HG03066 (cell line): ENCODE measurements at regions not wholly inside any gene's neighbourhood (a gene's known extent, or its start where the extent isn't known, plus 50 kb on each side); places are given as distances from the start of the nearest gene placed in this dataset.
"Not testable (repeated sequence)": the region's sequence is repeated elsewhere in the genome, so short reads cannot be mapped to it uniquely, and the experiment has no call there.

ENCODE experiments used
- ATAC-seq: cut with Tn5 transposase; IDR thresholded peaks from one replicate; pipeline ENCODE4 v1.9.1; 2021; ENCODE audit warnings: low read depth; ENCODE audit not compliant: unreplicated experiment

DNA sequence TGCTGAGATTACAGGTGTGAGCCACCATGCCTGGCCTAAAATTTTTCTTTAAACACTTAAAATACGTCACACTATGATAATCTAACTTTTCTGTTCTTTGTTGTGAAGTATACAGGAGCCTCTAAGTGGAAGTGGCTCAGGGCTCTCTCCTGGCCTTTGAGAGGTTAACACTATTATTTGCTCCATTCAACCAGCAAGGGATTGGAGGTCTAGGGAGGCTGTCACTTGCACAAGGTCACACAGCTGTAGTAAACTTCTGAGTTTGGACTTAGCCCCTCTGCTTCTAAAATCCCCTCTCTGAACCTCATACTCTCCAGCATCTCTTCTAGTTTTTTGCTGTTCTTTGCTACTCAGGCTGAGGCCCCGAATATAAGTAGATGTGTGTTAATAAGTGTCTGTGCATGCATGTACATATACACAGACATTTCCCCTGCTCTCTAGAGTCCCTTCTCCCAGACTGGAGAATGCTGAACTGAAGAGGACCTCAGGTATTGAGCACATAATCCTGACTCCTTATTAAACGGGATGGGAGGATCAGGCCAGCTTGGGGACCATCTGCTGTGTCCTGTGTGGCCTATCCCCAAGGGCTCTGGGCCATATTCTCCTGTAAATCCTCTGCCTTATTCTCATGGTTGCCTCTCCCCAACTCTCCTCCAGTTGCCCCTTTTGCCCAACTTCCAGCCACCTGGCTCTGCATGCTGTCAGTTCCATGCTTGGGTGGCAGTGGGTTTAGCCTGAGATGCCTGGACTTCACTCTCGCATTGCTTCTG lies 87.0 kb upstream of the SPRY4 start:
- no peak for ATAC-seq

DNA sequence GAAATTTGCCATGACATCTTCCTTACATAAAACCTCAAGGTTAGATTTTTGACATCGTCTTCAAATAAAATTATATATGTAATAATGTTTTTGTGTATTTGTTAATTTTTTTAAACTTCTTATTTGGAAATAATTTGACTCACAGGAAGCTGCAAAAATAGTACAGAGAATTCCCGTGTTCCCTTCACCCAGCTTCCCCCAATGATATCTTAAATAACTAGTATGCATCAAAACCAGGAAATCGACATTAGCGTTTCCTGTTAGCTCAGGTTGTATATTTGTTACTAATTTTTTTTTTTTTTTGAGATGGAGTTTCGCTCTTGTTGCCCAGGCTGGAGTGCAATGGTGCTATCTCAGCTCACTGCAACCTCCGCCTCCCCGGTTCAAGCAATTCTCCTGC lies 86.3 kb upstream of the SPRY4 start:
- ATAC-seq = no peak

DNA sequence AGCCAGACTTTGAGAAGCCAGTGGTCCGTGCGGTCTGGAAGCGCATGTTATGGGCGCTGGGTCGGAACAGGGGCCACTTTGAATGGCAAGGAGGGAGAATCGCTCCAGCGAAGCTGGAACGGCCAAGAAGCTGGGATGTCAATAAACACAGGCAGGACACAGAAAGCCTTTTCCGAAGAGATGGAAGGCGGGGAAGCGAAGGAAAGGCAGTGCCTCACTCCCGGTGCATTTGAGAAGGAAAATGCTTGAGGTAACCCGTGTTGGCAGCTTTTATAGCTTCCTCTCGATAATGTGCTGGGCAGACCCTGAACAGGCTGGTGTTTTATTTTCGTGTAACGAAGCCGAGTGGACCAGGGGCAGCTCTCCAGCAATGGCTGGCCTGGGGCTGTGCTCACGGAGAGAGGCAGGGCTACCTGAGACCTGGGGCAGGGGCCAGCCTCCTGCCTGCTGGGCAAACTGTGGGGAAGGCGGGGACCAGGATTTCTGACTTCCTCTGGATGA lies 84.2 kb upstream of the SPRY4 start:
- no peak for ATAC-seq

DNA sequence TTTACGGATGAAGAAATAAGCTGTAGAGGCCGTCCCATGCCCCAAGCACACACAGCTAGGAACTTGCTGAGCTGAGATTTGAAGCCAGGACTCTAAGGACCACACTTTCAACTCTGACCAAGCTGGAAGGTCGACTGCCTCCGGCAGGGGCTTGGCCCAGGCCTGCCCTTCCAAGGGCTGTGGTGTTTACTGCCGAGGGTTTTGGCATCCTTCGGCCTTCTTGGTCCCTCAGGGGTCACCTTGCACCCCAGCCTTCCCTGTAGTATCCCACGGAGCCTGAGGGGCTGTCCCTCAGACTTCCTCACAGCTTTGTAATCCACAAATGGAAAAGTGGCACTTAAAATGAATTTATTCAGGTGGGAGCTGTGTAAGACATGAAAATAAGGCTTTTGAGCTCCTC lies 83.7 kb upstream of the SPRY4 start:
- ATAC-seq = no peak

DNA sequence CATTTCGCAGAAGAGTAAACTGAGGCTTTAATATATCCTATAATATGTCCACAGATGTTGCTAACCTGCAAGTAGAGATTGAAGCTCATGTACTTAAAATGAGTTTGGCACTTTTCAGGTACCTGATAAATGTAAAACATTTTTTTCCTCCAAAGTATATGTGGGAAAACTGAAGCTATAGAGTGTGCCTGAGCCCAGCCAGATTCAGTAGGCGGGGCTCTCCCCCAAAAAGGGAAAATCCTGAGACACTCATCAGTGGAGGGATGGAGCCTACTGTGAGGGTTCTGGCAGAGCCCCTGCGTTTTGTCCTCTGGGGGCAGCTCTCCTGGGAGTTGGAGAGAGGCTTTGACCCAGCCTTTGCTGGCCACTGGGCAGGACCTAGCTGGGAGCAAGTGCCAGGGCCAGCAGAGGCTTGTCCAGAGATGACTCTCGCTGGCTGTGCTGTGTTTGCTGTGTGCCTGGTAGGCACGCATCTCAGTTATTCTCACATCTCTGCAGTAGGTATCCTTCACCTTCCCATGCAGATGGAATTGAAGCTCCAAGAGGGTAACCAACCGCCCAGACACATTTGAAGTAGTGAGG lies 81.1 kb upstream of the SPRY4 start:
- ATAC-seq = no peak

DNA sequence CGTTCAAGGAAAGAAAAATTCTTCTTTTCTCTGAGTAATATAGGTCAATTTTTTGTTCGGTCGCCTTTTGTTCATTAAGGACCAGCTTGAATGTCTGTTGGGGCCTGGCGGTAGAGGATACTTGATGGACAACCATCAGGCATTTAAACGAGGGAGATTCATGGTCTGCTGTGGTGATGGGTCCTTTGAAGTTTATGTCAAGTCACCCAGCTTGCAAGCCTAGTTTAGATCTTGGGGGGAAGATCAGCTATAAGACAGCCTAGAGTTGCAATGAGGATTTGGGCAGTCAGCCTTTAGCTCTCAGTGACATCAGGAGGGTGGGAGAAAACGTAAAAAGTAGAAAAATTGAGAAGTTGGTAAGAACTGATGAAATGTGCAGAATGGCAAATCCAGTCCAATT lies 80.2 kb upstream of the SPRY4 start:
- ATAC-seq = no peak

DNA sequence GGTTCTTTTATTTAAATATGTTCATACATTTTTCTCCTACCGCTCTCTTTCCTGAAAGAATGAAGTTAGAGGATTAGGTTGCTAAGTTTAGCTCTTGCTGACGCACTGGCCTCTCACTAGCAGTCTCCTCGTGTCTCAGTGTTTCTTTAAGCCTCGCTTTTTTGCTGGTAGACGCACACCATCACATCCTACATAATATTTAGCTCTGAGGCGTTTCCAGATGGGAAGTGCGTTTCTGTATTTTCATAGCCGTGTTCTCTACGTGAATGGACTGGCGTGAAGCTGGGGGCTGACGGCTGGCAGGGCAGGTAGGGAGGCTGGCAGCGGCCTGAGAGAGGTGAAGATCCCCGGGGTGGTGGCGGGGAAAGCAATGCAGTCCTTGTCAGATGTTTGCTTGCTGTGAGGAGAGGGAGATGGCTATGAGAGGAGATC lies 79.2 kb upstream of the SPRY4 start:
- no peak for ATAC-seq

DNA sequence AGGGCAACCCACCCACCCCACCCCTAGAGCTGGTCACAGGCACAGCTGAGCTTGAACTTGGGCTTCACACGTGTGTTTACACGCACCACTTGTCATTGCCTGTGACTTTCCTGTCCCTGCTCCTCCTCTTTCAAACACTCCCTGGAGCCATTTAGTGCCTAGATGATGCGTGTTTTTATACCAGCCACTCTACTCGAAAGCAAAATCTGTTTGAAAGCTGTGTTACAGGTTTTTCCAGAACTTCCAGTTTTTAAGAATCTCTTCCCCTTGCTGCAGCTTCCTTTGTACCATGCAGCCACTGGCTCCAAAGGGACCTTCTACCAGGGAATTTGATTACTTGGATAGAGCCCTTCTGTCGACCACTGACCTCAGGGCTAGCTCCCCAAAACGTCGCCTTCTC lies 78.8 kb upstream of the SPRY4 start:
- ATAC-seq = no peak

DNA sequence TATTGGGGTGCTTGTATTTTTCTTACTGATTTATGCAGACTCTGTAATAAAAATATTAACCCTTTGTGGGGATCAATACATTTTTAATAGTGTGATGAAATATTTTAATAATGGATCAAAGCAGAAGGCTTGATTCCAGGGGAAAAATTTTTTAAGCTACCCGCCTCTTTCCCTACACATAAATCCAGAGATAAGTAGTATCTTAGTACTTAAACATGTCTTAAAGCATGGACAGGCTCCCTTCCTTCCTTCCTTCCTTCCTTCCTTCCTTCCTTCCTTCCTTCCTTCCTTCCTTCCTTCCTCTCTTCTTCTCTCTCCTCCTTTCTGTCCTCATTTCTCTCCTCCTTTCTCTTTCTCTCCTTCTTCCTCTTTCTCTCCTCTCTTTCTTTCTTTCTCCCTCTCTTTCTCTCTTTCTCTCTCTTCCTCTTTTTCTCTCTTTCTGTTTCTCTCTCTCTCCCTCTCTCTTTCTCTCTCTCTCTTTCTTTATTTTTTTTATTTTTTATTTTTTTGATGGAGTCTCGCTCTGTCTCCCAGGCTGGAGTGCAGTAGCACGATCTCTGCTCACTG lies 78.0 kb upstream of the SPRY4 start:
- ATAC-seq = no peak

DNA sequence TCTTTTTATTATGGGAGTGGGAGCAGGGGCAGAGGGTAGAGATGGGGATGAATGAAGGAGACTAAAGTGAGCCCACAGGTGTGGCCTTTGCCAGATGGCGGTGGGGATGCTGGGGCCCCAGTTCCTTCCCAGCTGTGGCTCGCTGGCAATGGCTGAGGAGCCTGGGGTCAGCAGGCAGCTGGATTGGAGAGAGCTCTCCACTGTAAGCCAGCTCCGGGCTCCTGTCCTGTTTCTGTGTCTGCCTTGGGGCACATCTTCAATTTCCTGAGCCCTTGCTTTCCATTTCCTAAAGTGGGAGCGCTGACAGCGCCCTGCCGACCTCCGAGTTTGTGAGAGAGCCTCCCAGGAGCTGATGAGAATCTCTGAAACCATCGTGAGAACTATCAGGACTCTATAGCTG lies 75.6 kb upstream of the SPRY4 start:
- ATAC-seq = no peak

DNA sequence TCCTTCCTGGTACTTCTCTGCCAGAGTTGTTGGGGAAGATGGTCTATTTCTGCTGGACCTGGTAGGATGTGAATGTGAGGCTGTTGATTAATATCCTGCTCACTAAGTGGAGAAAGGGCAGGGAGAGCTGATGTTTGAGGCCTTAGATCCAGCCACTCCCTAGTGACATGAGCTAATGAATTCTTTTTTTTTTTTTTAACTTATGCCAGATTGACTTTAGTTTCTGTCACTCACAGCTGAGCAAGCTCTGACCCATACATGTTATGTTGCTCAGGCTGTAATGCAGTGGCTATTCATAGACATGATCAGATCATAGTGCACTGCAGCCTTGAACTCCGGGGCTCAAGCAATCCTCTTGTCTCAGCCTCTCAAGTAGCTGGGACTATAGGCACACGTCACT lies 75.1 kb upstream of the SPRY4 start:
- ATAC-seq = no peak

DNA sequence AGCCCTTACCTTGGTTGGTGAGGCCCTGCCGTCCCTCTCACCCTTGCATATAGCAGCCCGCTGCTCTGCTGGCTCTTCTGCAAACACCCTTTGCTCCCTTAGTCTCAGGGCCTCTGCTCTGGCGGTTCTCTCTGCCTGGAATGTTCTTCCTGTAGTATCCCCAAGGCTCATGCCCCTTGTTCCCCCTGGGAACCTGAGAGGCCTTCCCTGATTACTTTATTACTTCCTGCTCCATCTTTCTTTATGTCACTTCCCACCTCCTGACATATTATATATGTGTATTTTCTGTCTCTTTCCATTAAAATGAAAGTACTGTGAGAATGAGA lies 73.9 kb upstream of the SPRY4 start:
- ATAC-seq = no peak

DNA sequence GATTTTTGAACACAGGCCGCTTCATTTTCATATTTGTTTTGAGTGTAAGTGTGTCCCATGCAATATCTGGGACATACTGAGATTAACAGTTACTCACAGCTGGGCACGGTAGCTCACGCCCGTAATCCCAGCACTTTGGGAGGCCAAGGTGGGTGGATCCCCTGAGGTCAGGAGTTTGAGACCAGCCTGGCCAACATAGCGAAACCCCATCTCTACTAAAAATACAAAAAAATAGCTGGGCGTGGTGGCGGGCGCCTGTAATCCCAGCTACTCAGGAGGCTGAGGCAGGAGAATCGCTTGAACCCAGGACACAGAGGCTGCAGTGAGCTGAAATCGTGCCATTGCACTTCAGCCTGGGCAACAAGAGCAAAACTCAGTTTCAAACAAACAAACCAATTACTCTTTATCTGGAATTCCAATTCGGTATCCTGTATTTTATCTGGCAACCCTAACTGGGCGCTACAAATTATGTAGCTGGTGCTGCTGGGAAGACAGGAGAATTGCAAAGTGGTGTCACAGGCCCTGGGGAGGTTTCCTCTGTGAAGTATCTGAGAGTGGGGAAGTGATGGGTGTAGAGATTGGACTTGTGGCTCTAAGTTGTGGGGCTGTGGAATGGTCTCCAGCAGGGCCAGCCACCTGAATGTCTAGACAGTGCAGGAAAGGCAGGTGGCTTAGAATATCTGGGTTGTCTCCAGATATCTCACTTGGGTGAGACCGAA lies 73.3 kb upstream of the SPRY4 start:
- ATAC-seq = not testable (repeated sequence)

DNA sequence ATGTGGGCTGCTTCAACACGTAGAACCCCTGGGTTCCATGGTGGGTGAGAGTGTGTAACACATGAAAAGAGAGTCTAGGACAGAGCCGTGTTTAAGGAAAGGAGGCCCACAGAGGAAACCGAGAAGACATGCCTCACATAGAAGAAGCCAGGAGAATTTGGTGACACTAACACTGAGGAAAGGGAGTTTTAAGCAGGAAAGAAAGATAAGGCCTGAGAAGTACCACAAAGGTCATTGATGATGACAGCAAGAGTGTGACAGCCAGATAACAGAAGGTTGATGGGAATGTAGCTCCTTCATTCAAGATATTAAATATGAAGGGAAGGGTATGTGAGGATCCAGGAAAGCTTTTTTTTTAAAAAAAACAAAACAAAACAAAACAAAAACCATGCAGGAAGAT lies 72.4 kb upstream of the SPRY4 start:
- ATAC-seq = no peak

DNA sequence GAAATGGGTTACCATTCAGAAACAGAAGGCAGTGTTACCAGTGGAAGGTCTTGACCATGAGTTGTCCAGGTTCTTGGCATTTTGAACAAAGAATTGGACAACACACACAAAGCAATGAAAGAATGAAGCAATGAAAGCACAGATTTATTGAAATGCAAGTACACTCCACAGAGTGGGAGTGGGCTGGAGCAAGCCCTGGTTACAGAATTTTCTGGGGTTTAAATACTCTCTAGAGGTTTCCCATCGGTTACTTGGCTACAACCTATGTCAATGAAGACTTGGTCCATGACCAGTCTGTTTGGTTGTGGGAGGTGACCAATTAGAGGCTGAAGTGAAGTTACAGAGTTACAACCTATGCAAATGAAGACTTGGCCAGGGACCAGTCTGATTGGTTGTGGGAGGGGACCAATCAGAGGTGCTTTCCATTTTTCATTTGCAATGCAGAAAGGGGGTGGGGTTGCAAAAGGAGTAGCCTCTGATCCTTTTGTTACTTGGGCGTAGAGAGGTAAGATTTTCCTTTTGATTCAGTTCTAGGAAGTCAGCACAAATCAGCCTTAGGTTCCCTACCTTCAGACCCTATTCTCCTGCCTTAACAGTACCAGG lies 71.7 kb upstream of the SPRY4 start:
- no peak for ATAC-seq

DNA sequence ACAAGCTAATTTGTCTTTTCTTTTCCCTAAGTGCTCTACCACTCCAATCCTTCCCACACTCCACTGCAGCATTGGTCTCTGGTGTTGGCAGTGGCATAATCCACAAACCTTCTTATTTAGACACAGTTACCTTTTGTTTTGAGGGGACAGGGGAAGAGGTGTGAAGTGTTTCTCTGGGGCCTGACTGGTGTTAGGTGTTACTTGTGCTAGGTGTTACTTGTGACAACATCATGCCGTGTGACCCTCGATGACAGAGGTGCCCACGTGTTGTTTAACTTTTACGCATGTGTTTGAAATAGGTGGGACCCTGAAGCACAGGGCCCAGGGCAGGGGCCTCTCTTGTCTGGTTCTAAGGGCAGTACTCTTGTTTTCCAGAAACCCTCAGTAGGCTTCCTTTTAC lies 70.5 kb upstream of the SPRY4 start:
- ATAC-seq = no peak

DNA sequence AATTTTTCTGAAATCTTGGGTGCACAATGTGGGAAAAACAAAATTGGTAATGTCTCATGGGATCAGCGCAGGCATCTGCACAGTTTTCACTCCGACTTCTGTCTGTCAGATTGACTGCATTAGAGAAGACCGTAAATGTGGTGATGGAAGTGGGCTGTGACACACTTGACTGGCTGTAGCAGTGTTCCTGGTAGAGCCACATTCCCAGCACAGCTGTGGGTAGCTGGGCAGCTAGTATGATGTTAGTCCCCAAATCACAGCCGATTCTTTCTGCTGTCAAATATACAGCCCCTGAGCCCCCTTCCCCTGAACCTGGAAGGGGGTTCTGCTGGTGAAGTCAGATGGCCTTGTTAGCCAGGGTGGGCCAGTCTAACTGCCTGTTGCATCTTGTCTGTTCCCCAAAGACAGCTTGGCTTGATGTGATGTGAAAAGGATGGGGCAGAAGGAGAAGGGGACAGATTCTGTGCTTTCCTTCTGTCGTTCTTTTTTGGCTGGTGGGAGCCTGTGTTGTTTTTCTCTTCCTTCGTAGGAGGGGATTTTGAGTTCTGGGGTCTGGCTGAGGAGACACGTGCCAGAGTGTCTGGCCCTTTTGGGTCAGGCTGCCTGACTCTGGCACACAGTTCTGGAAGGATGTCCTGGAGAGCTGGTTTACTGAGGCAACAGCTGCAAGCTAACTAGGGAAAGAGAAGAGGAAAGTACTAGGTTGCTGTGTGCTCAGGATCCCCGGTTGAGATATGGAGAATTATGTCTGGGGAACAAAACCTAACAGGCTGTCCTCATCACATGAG lies 66.4 kb upstream of the SPRY4 start:
- no peak for ATAC-seq

DNA sequence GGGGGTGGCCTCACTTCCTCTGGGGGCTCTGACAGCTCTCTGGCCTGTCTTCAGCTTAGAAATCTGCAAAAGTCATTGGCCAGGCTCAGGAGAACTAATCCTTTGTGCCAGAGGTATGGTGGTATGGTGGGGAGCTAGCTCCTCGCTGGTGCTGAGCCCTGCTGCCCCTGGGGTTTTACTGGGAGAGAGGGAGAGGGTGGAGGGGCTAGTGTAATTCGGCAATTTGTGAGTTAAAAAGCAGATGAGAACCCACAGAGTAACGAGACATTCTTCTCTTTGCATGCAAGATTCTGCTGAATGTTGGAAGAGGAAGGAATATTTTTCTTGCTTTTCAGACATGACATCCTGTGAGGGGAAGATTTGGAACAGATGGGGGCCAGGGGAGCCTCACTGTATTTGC lies 65.5 kb upstream of the SPRY4 start:
- no peak for ATAC-seq

DNA sequence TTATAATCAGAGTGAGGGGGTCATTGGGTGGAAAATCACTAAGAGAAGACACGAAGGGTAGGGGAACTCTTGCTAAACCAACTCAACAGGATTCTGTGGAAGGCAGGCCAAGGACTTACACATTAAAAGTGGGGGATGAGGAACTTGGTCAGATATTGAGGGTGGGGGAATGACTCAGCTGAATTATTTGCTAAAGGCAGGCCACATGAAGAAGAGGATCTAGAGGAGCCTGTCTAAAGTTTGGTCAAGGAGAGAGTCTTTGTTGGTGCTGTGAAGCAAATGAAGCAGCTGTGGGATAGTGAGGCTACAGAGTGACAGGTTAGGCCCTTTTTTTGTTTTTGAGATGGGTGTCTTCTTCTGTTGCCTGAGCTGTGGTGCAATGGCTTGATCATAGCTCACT lies 63.9 kb upstream of the SPRY4 start:
- no peak for ATAC-seq

DNA sequence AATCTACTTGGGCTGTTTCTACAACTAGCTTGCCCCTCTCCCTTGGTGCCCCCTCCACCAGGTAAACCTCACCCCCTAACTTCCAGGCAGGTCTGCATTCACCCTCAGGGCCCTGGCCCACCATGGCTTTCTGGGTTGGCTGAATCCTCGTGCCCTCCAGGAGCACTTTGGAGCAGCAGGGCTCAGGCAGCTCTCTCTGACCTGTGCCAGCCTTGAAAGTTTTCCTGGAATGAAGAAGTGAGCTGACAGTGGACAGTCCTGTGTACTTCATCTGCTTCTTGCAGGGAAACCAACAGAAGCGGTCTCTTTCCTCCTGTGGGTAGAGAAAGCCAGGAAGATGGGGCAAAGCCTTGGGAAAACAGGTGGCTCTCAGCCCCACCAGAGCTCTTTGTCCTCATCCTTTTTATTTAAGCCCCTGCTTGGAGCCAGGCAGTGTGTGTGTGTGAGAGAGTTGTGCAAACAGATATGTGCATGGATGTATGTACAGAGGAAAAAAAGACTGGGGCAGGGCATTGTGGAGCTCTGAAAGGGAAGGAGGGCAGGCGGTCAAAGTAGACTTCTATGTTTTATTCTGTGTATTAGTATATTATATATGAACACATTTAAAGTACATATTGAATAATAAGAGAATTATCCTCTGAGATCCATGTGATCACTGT lies 62.3 kb upstream of the SPRY4 start:
- no peak for ATAC-seq
